Fibroblast of lung (primary cell): ENCODE measurements at regions not wholly inside any gene's neighbourhood (a gene's known extent, or its start where the extent isn't known, plus 50 kb on each side); places are given as distances from the start of the nearest gene placed in this dataset.

Source experiments
- DNase-seq, 2 donors: peaks; one replicate each; pipeline versions ENCODE4 v3.0.0 to v3.0.0-alpha.2; 2010; ENCODE audit warnings: low read depth in 2 of 2
- H2AFZ ChIP-seq: 2 replicates; pipeline ENCODE4 v1.5.1; 2012; ENCODE audit warnings: low read length, control low read depth, inconsistent platforms
- H3K27ac ChIP-seq: 2 replicates; pipeline ENCODE4 v1.5.1; 2011; ENCODE audit warnings: low read length, control low read depth; ENCODE audit not compliant: insufficient read depth
- H3K27me3 ChIP-seq: 2 replicates; pipeline ENCODE4 v1.5.1; 2011; ENCODE audit warnings: mild to moderate bottlenecking, low read length; ENCODE audit not compliant: control insufficient read depth, insufficient read depth
- H3K36me3 ChIP-seq: 2 replicates; pipeline ENCODE4 v1.5.1; 2011; ENCODE audit warnings: low read length; ENCODE audit not compliant: control insufficient read depth, insufficient read depth
- H3K4me1 ChIP-seq: 2 replicates; pipeline ENCODE4 v1.5.1; 2011; ENCODE audit warnings: low read length; ENCODE audit not compliant: control insufficient read depth, insufficient read depth; ENCODE audit errors: extremely low read depth
- H3K4me2 ChIP-seq: 2 replicates; pipeline ENCODE4 v1.5.1; 2011; ENCODE audit warnings: low read length, control low read depth; ENCODE audit not compliant: insufficient read depth; ENCODE audit errors: extremely low read depth
- H3K4me3 ChIP-seq, 4 experiments: fragments of 200-600 bp in 1 of 4; sonication (generic) in 1 of 4; replicated peaks in 1 of 4; 2 replicates each; pipeline ENCODE4 v1.5.1; 2011 to 2016; ENCODE audit warnings: low read length in 4 of 4, low read depth in 3 of 4, mild to moderate bottlenecking in 3 of 4, control low read depth in 2 of 4, inconsistent platforms in 1 of 4, mixed read lengths in 1 of 4; ENCODE audit not compliant: insufficient read depth in 1 of 4; ENCODE audit errors: control extremely low read depth in 1 of 4
- H3K79me2 ChIP-seq: 2 replicates; pipeline ENCODE4 v1.5.1; 2012; ENCODE audit warnings: mild to moderate bottlenecking, low read length, inconsistent platforms; ENCODE audit not compliant: control insufficient read depth, insufficient read depth
- H3K9ac ChIP-seq: 2 replicates; pipeline ENCODE4 v1.5.1; 2011; ENCODE audit warnings: mild to moderate bottlenecking, low read length, control low read depth; ENCODE audit not compliant: insufficient read depth
- H3K9me3 ChIP-seq: 2 replicates; pipeline ENCODE4 v1.5.1; 2012; ENCODE audit warnings: low read depth, low read length; ENCODE audit not compliant: control insufficient read depth, insufficient read depth
- H4K20me1 ChIP-seq: 2 replicates; pipeline ENCODE4 v1.5.1; 2011; ENCODE audit warnings: low read length; ENCODE audit not compliant: control insufficient read depth, insufficient read depth; ENCODE audit errors: extremely low read depth
- EZH2 ChIP-seq: IDR thresholded peaks from 2 replicates; pipeline ENCODE4 v1.5.1; 2012; ENCODE audit warnings: low read length, control low read depth, mild to moderate bottlenecking; ENCODE audit errors: missing control alignments
- TF ChIP-seq, protein P1 (sequence below), 2 donors: IDR thresholded peaks in 1 of 2; conservative IDR thresholded peaks in 1 of 2; 1 replicate in 1 of 2; 2 replicates in 1 of 2; pipeline ENCODE4 v1.5.1; 2011 to 2012; ENCODE audit warnings: low read length in 2 of 2, control low read depth in 1 of 2, inconsistent platforms in 1 of 2, low read depth in 1 of 2, mild to moderate bottlenecking in 1 of 2

DNA sequence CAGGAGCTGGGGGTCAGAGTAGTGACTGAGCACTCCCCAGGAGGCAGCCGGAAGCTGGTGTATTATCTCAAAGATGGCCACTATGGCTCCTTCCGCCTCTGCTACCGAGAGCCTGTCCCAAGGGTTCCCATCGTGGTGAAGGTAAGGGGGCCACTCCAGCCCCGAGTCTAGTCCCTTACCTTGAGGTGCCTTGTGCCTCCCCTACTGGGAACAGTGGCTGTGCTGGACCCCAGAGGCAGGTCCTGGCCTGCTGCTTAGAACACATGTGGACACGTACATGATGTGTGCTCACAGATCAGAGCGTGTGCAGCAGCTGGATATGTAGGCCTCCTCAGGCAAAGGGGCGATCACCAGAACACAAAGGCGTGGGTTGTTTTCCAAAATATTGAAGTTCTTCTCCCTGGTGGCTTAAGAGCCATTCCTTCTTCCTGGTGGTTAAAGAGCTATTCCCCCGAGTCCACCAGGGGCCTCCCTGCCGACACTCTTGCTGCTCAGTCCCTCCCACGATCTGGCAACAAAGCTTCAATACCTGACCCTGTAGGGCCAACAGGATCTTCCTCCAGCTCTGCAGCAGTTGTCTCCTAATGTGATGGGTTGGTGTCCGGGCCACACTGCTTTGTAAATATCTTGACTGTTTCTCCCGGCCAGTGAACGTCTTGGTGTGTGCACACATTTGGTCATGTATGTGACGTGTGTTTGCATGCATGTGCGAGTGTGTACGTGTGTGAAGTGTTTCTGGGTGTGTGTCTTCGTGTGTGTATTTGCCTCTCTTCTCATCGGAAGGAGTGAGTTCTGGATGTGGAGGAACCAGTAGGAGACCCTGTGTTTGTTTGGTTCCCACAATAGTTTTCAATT, 68.4 kb upstream of the TINAGL1 start:
- Histone ChIP-seq H3K27ac (no peak overlapping the region), H3K9me3 (no peaks in the 10 kb centered on the region), H3K27me3 (peaks cover 30% of the 10 kb centered on the region), H3K4me3 (no peak overlapping the region), H3K4me1 (no peaks in the 10 kb centered on the region), H3K9ac (no peak overlapping the region), H2AFZ (no peak overlapping the region), H3K79me2 (no peaks in the 10 kb centered on the region), H4K20me1 (no peaks in the 10 kb centered on the region), H3K36me3 (no peaks in the 10 kb centered on the region), H3K4me2 (no peak overlapping the region)
- no peak for DNase-seq
- TF ChIP-seq EZH2: no peak
- TF ChIP-seq, protein P1, sequence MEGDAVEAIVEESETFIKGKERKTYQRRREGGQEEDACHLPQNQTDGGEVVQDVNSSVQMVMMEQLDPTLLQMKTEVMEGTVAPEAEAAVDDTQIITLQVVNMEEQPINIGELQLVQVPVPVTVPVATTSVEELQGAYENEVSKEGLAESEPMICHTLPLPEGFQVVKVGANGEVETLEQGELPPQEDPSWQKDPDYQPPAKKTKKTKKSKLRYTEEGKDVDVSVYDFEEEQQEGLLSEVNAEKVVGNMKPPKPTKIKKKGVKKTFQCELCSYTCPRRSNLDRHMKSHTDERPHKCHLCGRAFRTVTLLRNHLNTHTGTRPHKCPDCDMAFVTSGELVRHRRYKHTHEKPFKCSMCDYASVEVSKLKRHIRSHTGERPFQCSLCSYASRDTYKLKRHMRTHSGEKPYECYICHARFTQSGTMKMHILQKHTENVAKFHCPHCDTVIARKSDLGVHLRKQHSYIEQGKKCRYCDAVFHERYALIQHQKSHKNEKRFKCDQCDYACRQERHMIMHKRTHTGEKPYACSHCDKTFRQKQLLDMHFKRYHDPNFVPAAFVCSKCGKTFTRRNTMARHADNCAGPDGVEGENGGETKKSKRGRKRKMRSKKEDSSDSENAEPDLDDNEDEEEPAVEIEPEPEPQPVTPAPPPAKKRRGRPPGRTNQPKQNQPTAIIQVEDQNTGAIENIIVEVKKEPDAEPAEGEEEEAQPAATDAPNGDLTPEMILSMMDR (conservative IDR thresholded peaks at IDR 0.05 in 1 of 2, IDR thresholded peaks at IDR 0.05 in 1 of 2; ENCODE audit: low read depth in 1 of 2, low read length in 2 of 2): no peak

DNA sequence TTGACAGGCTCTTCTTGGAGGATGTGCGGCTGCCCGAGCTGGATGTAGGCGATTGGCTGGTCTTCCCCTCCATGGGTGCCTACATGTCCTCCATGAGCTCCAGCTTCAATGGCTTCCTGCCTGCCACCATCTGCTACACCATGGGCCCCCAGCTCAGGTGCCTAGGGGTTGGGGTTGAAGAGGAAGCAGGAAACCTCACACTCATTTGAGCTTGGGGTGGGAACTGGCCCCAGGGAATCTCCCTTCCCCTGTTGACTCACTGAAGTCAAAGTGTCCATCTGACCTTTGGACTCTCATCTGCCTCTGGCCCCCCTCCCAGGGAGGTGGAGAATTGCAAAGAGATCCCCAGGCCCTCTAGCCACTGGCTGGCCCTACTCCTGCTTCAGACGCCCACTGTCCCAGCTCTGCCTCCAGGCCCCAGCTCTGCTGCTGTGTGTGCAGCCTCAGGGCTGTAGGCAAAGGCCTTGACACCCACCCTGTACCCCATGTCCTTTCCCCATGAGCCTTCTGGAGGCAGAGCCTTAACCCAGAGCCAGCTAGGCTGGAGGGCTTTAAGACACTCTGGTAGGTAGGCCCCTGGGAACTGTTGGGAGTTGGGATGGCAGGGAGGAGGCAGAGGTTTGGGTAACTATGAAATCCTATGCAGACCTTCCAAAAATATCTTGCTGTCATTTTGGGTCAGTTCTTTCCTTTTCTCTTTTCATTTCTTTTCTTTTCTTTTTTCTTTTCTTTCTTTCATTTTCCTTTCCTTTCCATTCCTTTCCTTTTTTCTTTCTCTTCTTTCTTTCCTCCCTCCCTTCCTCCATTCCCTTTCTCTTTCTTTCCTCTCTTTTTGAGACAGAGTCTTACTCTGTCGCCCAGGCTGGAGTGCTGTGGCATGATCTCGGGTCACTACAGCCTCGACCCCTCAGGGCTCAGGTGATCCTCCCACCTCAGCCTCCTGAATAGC, 66.9 kb upstream of the TINAGL1 start:
- TF ChIP-seq, protein P1 (conservative IDR thresholded peaks at IDR 0.05 in 1 of 2, IDR thresholded peaks at IDR 0.05 in 1 of 2; ENCODE audit: low read depth in 1 of 2, low read length in 2 of 2): no peak
- no peak for TF ChIP-seq EZH2
- H3K36me3 ChIP-seq: no peaks in the 10 kb centered on the region
- H3K27me3 ChIP-seq: peaks cover 26% of the 10 kb centered on the region

DNA sequence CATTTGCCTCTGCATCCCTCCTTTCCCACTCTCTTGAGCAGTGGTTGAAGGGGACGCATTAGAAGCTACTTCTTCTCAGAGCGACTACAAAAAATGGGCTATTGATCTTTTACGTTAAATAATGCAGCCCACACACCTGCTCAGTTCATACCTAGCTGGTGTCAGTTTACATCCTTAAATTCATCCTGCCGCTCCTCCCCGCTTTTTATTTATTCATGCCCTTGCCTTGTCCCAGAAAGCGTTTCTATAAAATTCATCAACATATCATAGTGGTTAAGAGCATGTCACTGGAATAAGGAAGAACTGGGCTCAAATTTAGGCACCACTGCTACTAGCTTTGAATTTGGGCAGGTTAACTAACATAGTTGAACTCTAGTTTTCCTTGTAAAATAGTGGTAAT, 66.0 kb upstream of the TINAGL1 start:
- DNase-seq: no peak
- Histone ChIP-seq H3K9ac (no peak overlapping the region), H3K9me3 (no peaks in the 10 kb centered on the region), H3K79me2 (no peaks in the 10 kb centered on the region), H4K20me1 (no peaks in the 10 kb centered on the region), H2AFZ (no peak overlapping the region), H3K4me1 (no peaks in the 10 kb centered on the region), H3K36me3 (no peaks in the 10 kb centered on the region), H3K4me3 (no peak overlapping the region), H3K4me2 (no peak overlapping the region), H3K27ac (no peak overlapping the region), H3K27me3 (peaks cover 26% of the 10 kb centered on the region)
- TF ChIP-seq, protein P1 (conservative IDR thresholded peaks at IDR 0.05 in 1 of 2, IDR thresholded peaks at IDR 0.05 in 1 of 2; ENCODE audit: low read depth in 1 of 2, low read length in 2 of 2): no peak
- no peak for TF ChIP-seq EZH2

More for the DNA sequence above, 66.9 kb upstream of the TINAGL1 start:
- H3K4me1 ChIP-seq: no peaks in the 10 kb centered on the region
- H2AFZ ChIP-seq: no peak overlapping the region
- H4K20me1 ChIP-seq: no peaks in the 10 kb centered on the region
- no peak for DNase-seq
- no peak overlapping the region for H3K9ac ChIP-seq
- H3K4me3 ChIP-seq: no peak overlapping the region
- H3K27ac ChIP-seq: no peak overlapping the region
- no peaks in the 10 kb centered on the region for H3K79me2 ChIP-seq
- H3K4me2 ChIP-seq: no peak overlapping the region
- no peaks in the 10 kb centered on the region for H3K9me3 ChIP-seq
